Tibial nerve (tissue), 4 donors: ENCODE measurements at regions not wholly inside any gene's neighbourhood (a gene's known extent, or its start where the extent isn't known, plus 50 kb on each side); places are given as distances from the start of the nearest gene placed in this dataset.

ENCODE experiments used
- DNase-seq, 2 donors: peaks; one replicate each; pipeline ENCODE4 v3.0.0-alpha.2; 2019; ENCODE audit warnings: low spot score in 2 of 2
- H3K27ac ChIP-seq, 4 donors: fragments of 200-600 bp; sonication (generic) in 3 of 4; one replicate each; pipeline ENCODE4 v1.5.1; 2017 to 2019; ENCODE audit warnings: mild to moderate bottlenecking in 1 of 4
- H3K27me3 ChIP-seq, 2 donors: fragments of 200-600 bp; sonication (generic) in 1 of 2; one replicate each; pipeline versions ENCODE4 v1.5.1 to v1.6.0; 2017 to 2019
- H3K36me3 ChIP-seq, 3 donors: fragments of 200-600 bp; sonication (generic); one replicate each; pipeline ENCODE4 v1.5.1; 2018 to 2019
- H3K4me1 ChIP-seq, 4 donors: fragments of 200-600 bp; sonication (generic) in 3 of 4; one replicate each; pipeline ENCODE4 v1.5.1; 2017 to 2019
- H3K4me3 ChIP-seq, 4 donors: fragments of 200-600 bp; sonication (generic) in 3 of 4; one replicate each; pipeline ENCODE4 v1.5.1; 2017 to 2019; ENCODE audit warnings: mild to moderate bottlenecking in 1 of 4, moderate library complexity in 1 of 4
- H3K9me3 ChIP-seq, 4 donors: fragments of 200-600 bp; sonication (generic) in 3 of 4; one replicate each; pipeline ENCODE4 v1.5.1; 2017 to 2019
- CTCF ChIP-seq, 5 experiments: fragments of 200-600 bp in 3 of 5; fragments of 450-650 bp in 2 of 5; sonication (generic) in 3 of 5; IDR thresholded peaks; one replicate each; pipeline ENCODE4 v1.5.1; 2016 to 2019; ENCODE audit warnings: antibody characterized with exemption in 5 of 5, mild to moderate bottlenecking in 3 of 5, moderate library complexity in 2 of 5
- EP300 ChIP-seq, 2 donors: sonication (generic); formaldehyde crosslinking; IDR thresholded peaks; one replicate each; pipeline ENCODE4 v1.6.1; 2017; ENCODE audit warnings: antibody characterized with exemption in 2 of 2, mild to moderate bottlenecking in 1 of 2
- POLR2A ChIP-seq, 2 donors: fragments of 450-650 bp; IDR thresholded peaks; one replicate each; pipeline ENCODE4 v1.6.1; 2017; ENCODE audit warnings: antibody characterized with exemption in 2 of 2, mild to moderate bottlenecking in 2 of 2, moderate library complexity in 2 of 2
- WGBS, 2 donors: methylation state at CpG; one replicate each; pipeline ENCODE4 v1.1.5; 2018; 5-methylcytosine and 5-hydroxymethylcytosine counted together

GRCh38 chr1:81584398-81584797 lies 216.3 kb upstream of the ADGRL2 start:
- Histone ChIP-seq H3K4me3 (no peak overlapping the region), H3K27me3 (no peaks in the 10 kb centered on the region), H3K4me1 (no peaks in the 10 kb centered on the region), H3K9me3 (no peaks in the 10 kb centered on the region), H3K36me3 (no peaks in the 10 kb centered on the region), H3K27ac (no peak overlapping the region)
- TF ChIP-seq POLR2A (IDR thresholded peaks at IDR 0.05) (no peak), CTCF (IDR thresholded peaks at IDR 0.05) (no peak), EP300 (IDR thresholded peaks at IDR 0.05) (no peak)
- WGBS, 2 donors, result 68 to 71% methylated on average over 6 of the region's 6 CpGs
- DNase-seq, result no peak

- H3K4me3 ChIP-seq, result no peak overlapping the region
- no peak for TF ChIP-seq POLR2A (IDR thresholded peaks at IDR 0.05)
- TF ChIP-seq EP300 (IDR thresholded peaks at IDR 0.05), result no peak
- TF ChIP-seq CTCF (IDR thresholded peaks at IDR 0.05), result no peak
- H3K4me1 ChIP-seq, result no peaks in the 10 kb centered on the region
- WGBS, 2 donors, result 62 to 73% methylated on average over 4 of the region's 4 CpGs
- H3K36me3 ChIP-seq, result no peaks in the 10 kb centered on the region
- H3K27ac ChIP-seq, result no peak overlapping the region
- DNase-seq, result no peak
- no peaks in the 10 kb centered on the region for H3K27me3 ChIP-seq
- no peaks in the 10 kb centered on the region for H3K9me3 ChIP-seq
These were observed 216.9 kb upstream of the ADGRL2 start for GRCh38 chr1:81583878-81584277.

GRCh38 chr1:81582467-81582986 lies 218.2 kb upstream of the ADGRL2 start:
- no peak overlapping the region for H3K27ac ChIP-seq
- 57 to 60% methylated on average over 2 of the region's 2 CpGs for WGBS, 2 donors
- no peak overlapping the region for H3K4me3 ChIP-seq

GRCh38 chr1:81578867-81579266 lies 221.9 kb upstream of the ADGRL2 start:
- DNase-seq, result no peak
- no peak overlapping the region for H3K27ac ChIP-seq

More at GRCh38 chr1:81582467-81582986, 218.2 kb upstream of the ADGRL2 start:
- Histone ChIP-seq H3K27me3 (no peaks in the 10 kb centered on the region), H3K36me3 (no peaks in the 10 kb centered on the region), H3K9me3 (no peaks in the 10 kb centered on the region), H3K4me1 (no peaks in the 10 kb centered on the region)
- no peak for DNase-seq
- no peak for TF ChIP-seq CTCF (IDR thresholded peaks at IDR 0.05)
- TF ChIP-seq POLR2A (IDR thresholded peaks at IDR 0.05), result no peak
- no peak for TF ChIP-seq EP300 (IDR thresholded peaks at IDR 0.05)

More at GRCh38 chr1:81578867-81579266, 221.9 kb upstream of the ADGRL2 start:
- no peaks in the 10 kb centered on the region for H3K27me3 ChIP-seq
- H3K36me3 ChIP-seq, result no peaks in the 10 kb centered on the region
- no peak for TF ChIP-seq EP300 (IDR thresholded peaks at IDR 0.05)
- no peak for TF ChIP-seq CTCF (IDR thresholded peaks at IDR 0.05)
- no peak for TF ChIP-seq POLR2A (IDR thresholded peaks at IDR 0.05)
- H3K9me3 ChIP-seq, result no peaks in the 10 kb centered on the region
- peaks cover 0 to 7% (median 0%) of the 10 kb centered on the region in 4 donors for H3K4me1 ChIP-seq
- no peak overlapping the region for H3K4me3 ChIP-seq
